Fibroblast of mammary gland (primary cell): ENCODE measurements at regions not wholly inside any gene's neighbourhood (a gene's known extent, or its start where the extent isn't known, plus 50 kb on each side); places are given as distances from the start of the nearest gene placed in this dataset.
"Not testable (repeated sequence)": the region's sequence is repeated elsewhere in the genome, so short reads cannot be mapped to it uniquely, and the experiment has no call there.

ENCODE experiments used
- DNase-seq: peaks from one replicate; pipeline ENCODE4 v3.0.0-alpha.2; 2010; ENCODE audit warnings: low read depth
- H3K4me3 ChIP-seq: 2 replicates; pipeline ENCODE4 v1.5.1; 2011; ENCODE audit warnings: low read depth, mild to moderate bottlenecking, low read length, moderate library complexity; ENCODE audit not compliant: control insufficient read depth
- CTCF ChIP-seq: conservative IDR thresholded peaks from 2 replicates; pipeline ENCODE4 v1.5.1; 2011; ENCODE audit warnings: low read depth, low read length, inconsistent platforms; ENCODE audit not compliant: control insufficient read depth, insufficient read depth

- DNase-seq: no peak
- H3K4me3 ChIP-seq: no peak overlapping the region
- TF ChIP-seq CTCF: no peak
Measured at GRCh38 chr4:177987896-177988295, 545.7 kb upstream of the AGA start.

- TF ChIP-seq CTCF: no peak
- no peak overlapping the region for H3K4me3 ChIP-seq
- no peak for DNase-seq
Measured at GRCh38 chr4:177989503-177990201, 547.4 kb upstream of the AGA start.

- no peak for DNase-seq
- no peak for TF ChIP-seq CTCF
- H3K4me3 ChIP-seq: no peak overlapping the region
Measured at GRCh38 chr4:178003098-178003657, 560.9 kb upstream of the AGA start.

GRCh38 chr4:178010596-178010995, 568.4 kb upstream of the AGA start:
- no peak for DNase-seq
- TF ChIP-seq CTCF: no peak

GRCh38 chr4:178015046-178015445, 572.8 kb upstream of the AGA start:
- H3K4me3 ChIP-seq, DNase-seq: not testable (repeated sequence)

More at GRCh38 chr4:178010596-178010995, 568.4 kb upstream of the AGA start:
- no peak overlapping the region for H3K4me3 ChIP-seq

- no peak overlapping the region for H3K4me3 ChIP-seq
- DNase-seq: no peak
- TF ChIP-seq CTCF: no peak
Measured at GRCh38 chr4:178026999-178027398, 584.8 kb upstream of the AGA start.

- TF ChIP-seq CTCF: no peak
- no peak overlapping the region for H3K4me3 ChIP-seq
- DNase-seq: no peak
Measured at GRCh38 chr4:178027796-178028195, 585.6 kb upstream of the AGA start.
